ENCODE measurements at regions not wholly inside any gene's neighbourhood (a gene's known extent, or its start where the extent isn't known, plus 50 kb on each side); places are given as distances from the start of the nearest gene placed in this dataset.

GRCh38 chr9:85397005-85397404, 344.7 kb downstream of the AGTPBP1 start:
- Histone ChIP-seq H3K27me3 (replicated peaks in 1 of 7) (peaks cover 0 to 18% (median 0%) of the 10 kb centered on the region in 7 donors), H3K9me3 (no peaks in the 10 kb centered on the region), H3K4me3 (no peak overlapping the region), H3K36me3 (no peaks in the 10 kb centered on the region), H3K27ac (no peak overlapping the region), H3K4me1 (no peaks in the 10 kb centered on the region)
- intact Hi-C loops (cut with DNase I; ENCODE audit: low total_unique reads): no loop called here
- WGBS, 5 donors: 86 to 91% (median 89%) methylated on average over 6 of the region's 6 CpGs
- DNase-seq: no peak
- no peak for TF ChIP-seq POLR2A (IDR thresholded peaks at IDR 0.05)
- no peak for TF ChIP-seq POLR2AphosphoS5 (IDR thresholded peaks at IDR 0.05)
- no peak for TF ChIP-seq CTCF (IDR thresholded peaks at IDR 0.05 in 8 of 11, conservative IDR thresholded peaks at IDR 0.05 in 3 of 11)

GRCh38 chr9:85392260-85392659, 349.5 kb downstream of the AGTPBP1 start:
- peaks cover 0 to 7% (median 0%) of the 10 kb centered on the region in 7 donors for H3K27me3 ChIP-seq (replicated peaks in 1 of 7)
- no peaks in the 10 kb centered on the region for H3K36me3 ChIP-seq
- no peak for DNase-seq
- no peaks in the 10 kb centered on the region for H3K4me1 ChIP-seq
- no peaks in the 10 kb centered on the region for H3K9me3 ChIP-seq
- no peak overlapping the region for H3K27ac ChIP-seq
- 43 to 71% (median 60%) methylated on average over 5 of the region's 5 CpGs for WGBS, 5 donors
- TF ChIP-seq POLR2A (IDR thresholded peaks at IDR 0.05) (no peak), CTCF (IDR thresholded peaks at IDR 0.05 in 8 of 11, conservative IDR thresholded peaks at IDR 0.05 in 3 of 11) (no peak)
- no peak overlapping the region for H3K4me3 ChIP-seq
- intact Hi-C loops (cut with DNase I; ENCODE audit: low total_unique reads): no loop called here

GRCh38 chr9:85377731-85378289, 363.9 kb downstream of the AGTPBP1 start:
- no peak for DNase-seq
- no peak overlapping the region for H3K27ac ChIP-seq
- H3K36me3 ChIP-seq: no peaks in the 10 kb centered on the region
- TF ChIP-seq POLR2AphosphoS5 (IDR thresholded peaks at IDR 0.05): no peak
- TF ChIP-seq POLR2A (IDR thresholded peaks at IDR 0.05): no peak
- no peak for TF ChIP-seq CTCF (IDR thresholded peaks at IDR 0.05 in 8 of 11, conservative IDR thresholded peaks at IDR 0.05 in 3 of 11)
- H3K27me3 ChIP-seq (replicated peaks in 1 of 7): no peaks in the 10 kb centered on the region
- intact Hi-C loops (cut with DNase I; ENCODE audit: low total_unique reads): no loop called here
- no peaks in the 10 kb centered on the region for H3K9me3 ChIP-seq
- no peaks in the 10 kb centered on the region for H3K4me1 ChIP-seq
- WGBS, 5 donors: 37 to 49% (median 43%) methylated on average over 2 of the region's 2 CpGs
- H3K4me3 ChIP-seq: no peak overlapping the region

- intact Hi-C loops (cut with DNase I; ENCODE audit: low total_unique reads): no loop called here
- DNase-seq: no peak
- H3K9me3 ChIP-seq: no peaks in the 10 kb centered on the region
- no peak overlapping the region for H3K27ac ChIP-seq
- no peaks in the 10 kb centered on the region for H3K4me1 ChIP-seq
- H3K27me3 ChIP-seq (replicated peaks in 1 of 7): no peaks in the 10 kb centered on the region
- H3K4me3 ChIP-seq: no peak overlapping the region
- 65 to 86% (median 83%) methylated on average over 1 of the region's 1 CpG for WGBS, 5 donors
- no peaks in the 10 kb centered on the region for H3K36me3 ChIP-seq
- TF ChIP-seq POLR2A (IDR thresholded peaks at IDR 0.05) (no peak), POLR2AphosphoS5 (IDR thresholded peaks at IDR 0.05) (no peak), CTCF (IDR thresholded peaks at IDR 0.05 in 8 of 11, conservative IDR thresholded peaks at IDR 0.05 in 3 of 11) (no peak)
Measured at GRCh38 chr9:85368781-85369180, 373.0 kb downstream of the AGTPBP1 start.

Data from spleen (tissue), 11 donors.